Stimulated activated memory B cell treated with anti-CD40 and anti-IgM and Interleukin-4, amounts not matched to agents 10 μg/mL and 1 μg/mL and 100 μg/mL, for 72 hours (primary cell): ENCODE measurements at regions not wholly inside any gene's neighbourhood (a gene's known extent, or its start where the extent isn't known, plus 50 kb on each side); places are given as distances from the start of the nearest gene placed in this dataset.
"Not testable (repeated sequence)": the region's sequence is repeated elsewhere in the genome, so short reads cannot be mapped to it uniquely, and the experiment has no call there.

Experiments used
- ATAC-seq: fragments of 150-1000 bp; cut with Tn5 transposase; 2 replicates; pipeline ENCODE4 v1.10.0; 2021
- H3K27ac Mint-ChIP-seq: one replicate; pipeline ENCODE4 v1.8.0; 2022; ENCODE audit warnings: mild to moderate bottlenecking, mixed read lengths
- H3K27me3 Mint-ChIP-seq: one replicate; pipeline ENCODE4 v1.8.0; 2022; ENCODE audit warnings: mixed read lengths
- H3K36me3 Mint-ChIP-seq: one replicate; pipeline ENCODE4 v1.8.0; 2022; ENCODE audit warnings: mixed read lengths
- H3K4me1 Mint-ChIP-seq: one replicate; pipeline ENCODE4 v1.8.0; 2022; ENCODE audit warnings: mixed read lengths
- H3K4me3 Mint-ChIP-seq: one replicate; pipeline ENCODE4 v1.8.0; 2022; ENCODE audit warnings: mild to moderate bottlenecking, moderate library complexity, mixed read lengths
- H3K9me3 Mint-ChIP-seq: one replicate; pipeline ENCODE4 v1.8.0; 2022; ENCODE audit warnings: mixed read lengths

DNA sequence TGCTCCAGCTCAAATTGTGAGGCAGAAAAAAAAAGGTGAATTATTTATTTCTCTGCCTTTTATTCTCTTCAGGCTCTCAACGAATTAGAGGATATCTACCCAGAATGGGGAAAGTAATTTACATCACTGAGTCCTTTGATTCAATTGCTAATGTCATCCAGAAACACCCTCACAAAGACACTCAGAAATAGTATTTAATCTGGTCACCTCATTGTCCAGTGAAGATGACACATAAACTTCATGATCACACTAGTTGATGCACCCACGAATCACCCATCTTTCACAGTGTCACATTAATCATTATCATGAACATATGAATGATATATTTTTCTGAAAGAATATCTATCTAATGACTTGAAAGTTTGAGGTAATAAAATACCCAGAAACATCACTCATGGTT is 868.5 kb downstream of the BRINP3 start:
- ATAC-seq = no peak
- H3K27me3 Mint-ChIP-seq = no peaks in the 10 kb centered on the region
- H3K4me1 Mint-ChIP-seq = no peaks in the 10 kb centered on the region
- no peaks in the 10 kb centered on the region for H3K9me3 Mint-ChIP-seq
- no peak overlapping the region for H3K4me3 Mint-ChIP-seq
- H3K27ac Mint-ChIP-seq = no peak overlapping the region
- no peaks in the 10 kb centered on the region for H3K36me3 Mint-ChIP-seq

- H3K4me3 Mint-ChIP-seq = no peak overlapping the region
- no peak overlapping the region for H3K27ac Mint-ChIP-seq
- no peaks in the 10 kb centered on the region for H3K36me3 Mint-ChIP-seq
- no peaks in the 10 kb centered on the region for H3K27me3 Mint-ChIP-seq
- no peaks in the 10 kb centered on the region for H3K4me1 Mint-ChIP-seq
- H3K9me3 Mint-ChIP-seq = peaks cover 6% of the 10 kb centered on the region
- ATAC-seq = no peak
These were observed 860.8 kb downstream of the BRINP3 start for GRCh38 chr1:189616893-189617292.

DNA sequence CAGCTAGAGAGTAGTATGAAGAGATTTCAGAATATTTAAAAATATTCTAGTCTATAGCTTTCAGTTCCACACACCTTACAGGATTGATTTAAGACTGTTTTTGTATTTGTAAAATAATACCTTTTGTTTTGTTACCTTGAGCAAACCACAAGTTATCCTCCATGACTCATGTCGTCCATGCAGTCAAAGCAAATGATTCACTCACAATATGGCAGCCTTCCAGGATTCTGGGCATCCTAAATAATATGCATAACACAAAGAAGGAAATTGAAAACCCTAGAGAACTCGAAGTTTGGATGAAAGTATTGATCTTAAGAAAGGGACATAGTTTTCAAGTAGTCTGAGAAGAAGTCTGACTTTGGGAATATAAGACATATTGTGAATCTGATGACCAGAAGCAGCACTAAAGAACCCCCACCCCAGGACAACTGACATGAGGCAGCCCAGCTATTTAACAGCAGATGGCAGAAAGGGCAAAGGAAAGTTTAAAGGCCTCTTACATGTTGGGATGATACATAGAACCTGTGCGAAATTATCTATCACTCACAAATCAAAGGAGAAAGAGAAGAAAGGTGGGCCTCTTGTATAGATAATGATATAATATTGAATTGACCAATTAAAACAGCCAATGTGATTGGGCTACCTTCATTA is 857.9 kb downstream of the BRINP3 start:
- ATAC-seq = no peak
- no peaks in the 10 kb centered on the region for H3K36me3 Mint-ChIP-seq
- no peak overlapping the region for H3K4me3 Mint-ChIP-seq
- H3K27me3 Mint-ChIP-seq = no peaks in the 10 kb centered on the region
- H3K27ac Mint-ChIP-seq = no peak overlapping the region
- H3K4me1 Mint-ChIP-seq = no peaks in the 10 kb centered on the region
- peaks cover 9% of the 10 kb centered on the region for H3K9me3 Mint-ChIP-seq

- Mint-ChIP-seq H3K27me3 (no peaks in the 10 kb centered on the region), H3K4me3 (no peak overlapping the region), H3K9me3 (peaks cover 9% of the 10 kb centered on the region), H3K4me1 (no peaks in the 10 kb centered on the region), H3K27ac (no peak overlapping the region), H3K36me3 (no peaks in the 10 kb centered on the region)
- ATAC-seq = no peak
These were observed 857.2 kb downstream of the BRINP3 start for GRCh38 chr1:189620471-189620870.

GRCh38 chr1:189623336-189623735 is 854.3 kb downstream of the BRINP3 start:
- Mint-ChIP-seq H3K4me1 (no peaks in the 10 kb centered on the region), H3K27ac (no peak overlapping the region), H3K27me3 (no peaks in the 10 kb centered on the region), H3K4me3 (no peak overlapping the region), H3K9me3 (peaks cover 6% of the 10 kb centered on the region), H3K36me3 (no peaks in the 10 kb centered on the region)
- ATAC-seq = no peak

GRCh38 chr1:189627427-189627826 is 850.2 kb downstream of the BRINP3 start:
- no peak overlapping the region for H3K27ac Mint-ChIP-seq
- H3K27me3 Mint-ChIP-seq = no peaks in the 10 kb centered on the region
- ATAC-seq = no peak
- peaks cover 3% of the 10 kb centered on the region for H3K9me3 Mint-ChIP-seq
- no peak overlapping the region for H3K4me3 Mint-ChIP-seq
- no peaks in the 10 kb centered on the region for H3K36me3 Mint-ChIP-seq
- no peaks in the 10 kb centered on the region for H3K4me1 Mint-ChIP-seq

- Mint-ChIP-seq H3K36me3 (no peaks in the 10 kb centered on the region), H3K27ac (no peak overlapping the region), H3K4me1 (no peaks in the 10 kb centered on the region), H3K9me3 (peaks cover 3% of the 10 kb centered on the region), H3K27me3 (no peaks in the 10 kb centered on the region), H3K4me3 (no peak overlapping the region)
- ATAC-seq = no peak
These were observed 848.8 kb downstream of the BRINP3 start for GRCh38 chr1:189628857-189629256.

DNA sequence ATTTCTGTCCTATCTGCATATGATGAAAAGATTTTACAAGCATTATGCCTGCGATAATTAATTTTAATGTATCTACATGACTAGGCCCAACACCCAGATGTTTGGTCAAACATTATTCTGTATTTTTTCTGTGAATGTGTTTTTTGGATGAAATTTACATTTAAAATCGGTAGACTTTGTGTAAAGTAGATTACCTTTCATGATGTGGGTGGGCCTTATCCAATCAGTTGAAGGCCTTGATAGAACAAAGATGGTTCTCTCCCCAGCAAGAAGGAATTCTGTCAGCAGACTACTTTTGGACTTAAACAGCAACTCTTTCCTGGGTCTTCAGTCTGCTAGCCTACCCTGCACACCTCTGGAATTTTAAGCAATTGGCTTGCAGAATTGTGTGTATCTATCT is 844.0 kb downstream of the BRINP3 start:
- no peak overlapping the region for H3K27ac Mint-ChIP-seq
- no peaks in the 10 kb centered on the region for H3K9me3 Mint-ChIP-seq
- H3K4me3 Mint-ChIP-seq = no peak overlapping the region
- no peaks in the 10 kb centered on the region for H3K36me3 Mint-ChIP-seq
- H3K27me3 Mint-ChIP-seq = no peaks in the 10 kb centered on the region
- ATAC-seq = no peak
- no peaks in the 10 kb centered on the region for H3K4me1 Mint-ChIP-seq

GRCh38 chr1:189637041-189637440 is 840.6 kb downstream of the BRINP3 start:
- Mint-ChIP-seq H3K4me1 (no peaks in the 10 kb centered on the region), H3K36me3 (no peaks in the 10 kb centered on the region), H3K27ac (no peak overlapping the region), H3K4me3 (no peak overlapping the region), H3K9me3 (peaks cover 3% of the 10 kb centered on the region), H3K27me3 (no peaks in the 10 kb centered on the region)
- no peak for ATAC-seq

- not testable (repeated sequence) for H3K36me3 Mint-ChIP-seq, H3K27ac Mint-ChIP-seq, H3K4me1 Mint-ChIP-seq, ATAC-seq, H3K27me3 Mint-ChIP-seq, H3K4me3 Mint-ChIP-seq, H3K9me3 Mint-ChIP-seq
These were observed 833.5 kb downstream of the BRINP3 start for GRCh38 chr1:189644156-189644555.

DNA sequence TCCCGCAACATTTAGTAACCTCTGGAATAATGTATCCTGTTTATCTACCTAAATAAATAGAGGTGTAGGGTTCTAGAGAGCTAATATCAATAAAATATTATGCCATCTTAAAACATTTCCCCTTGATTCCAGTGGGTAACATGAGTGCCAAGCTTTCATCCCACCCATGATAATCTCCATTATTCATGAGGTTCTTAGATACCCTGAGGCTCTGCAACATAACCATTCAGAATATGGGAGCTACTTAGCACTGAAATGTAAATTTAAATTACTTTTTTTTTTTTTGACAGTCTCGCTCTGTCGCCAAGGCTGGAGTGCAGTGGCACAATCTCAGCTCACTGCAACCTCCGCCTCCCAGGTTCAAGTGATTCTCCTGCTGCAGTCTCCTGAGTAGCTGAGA is 832.7 kb downstream of the BRINP3 start:
- ATAC-seq = no peak
- H3K27me3 Mint-ChIP-seq = no peaks in the 10 kb centered on the region
- H3K36me3 Mint-ChIP-seq = no peaks in the 10 kb centered on the region
- no peak overlapping the region for H3K4me3 Mint-ChIP-seq
- no peak overlapping the region for H3K27ac Mint-ChIP-seq
- no peaks in the 10 kb centered on the region for H3K4me1 Mint-ChIP-seq
- no peaks in the 10 kb centered on the region for H3K9me3 Mint-ChIP-seq

GRCh38 chr1:189646066-189646465 is 831.6 kb downstream of the BRINP3 start:
- ATAC-seq = no peak
- Mint-ChIP-seq H3K4me1 (no peaks in the 10 kb centered on the region), H3K36me3 (no peaks in the 10 kb centered on the region), H3K27me3 (no peaks in the 10 kb centered on the region), H3K4me3 (no peak overlapping the region), H3K9me3 (no peaks in the 10 kb centered on the region), H3K27ac (no peak overlapping the region)

- no peaks in the 10 kb centered on the region for H3K9me3 Mint-ChIP-seq
- H3K4me1 Mint-ChIP-seq = no peaks in the 10 kb centered on the region
- H3K4me3 Mint-ChIP-seq = no peak overlapping the region
- no peak overlapping the region for H3K27ac Mint-ChIP-seq
- H3K27me3 Mint-ChIP-seq = no peaks in the 10 kb centered on the region
- no peak for ATAC-seq
- no peaks in the 10 kb centered on the region for H3K36me3 Mint-ChIP-seq
These were observed 822.8 kb downstream of the BRINP3 start for GRCh38 chr1:189654906-189655305.

- H3K9me3 Mint-ChIP-seq = no peaks in the 10 kb centered on the region
- H3K36me3 Mint-ChIP-seq = no peaks in the 10 kb centered on the region
- H3K27ac Mint-ChIP-seq = no peak overlapping the region
- no peaks in the 10 kb centered on the region for H3K4me1 Mint-ChIP-seq
- no peak overlapping the region for H3K4me3 Mint-ChIP-seq
- no peak for ATAC-seq
- no peaks in the 10 kb centered on the region for H3K27me3 Mint-ChIP-seq
These were observed 820.8 kb downstream of the BRINP3 start for GRCh38 chr1:189656628-189657530.

DNA sequence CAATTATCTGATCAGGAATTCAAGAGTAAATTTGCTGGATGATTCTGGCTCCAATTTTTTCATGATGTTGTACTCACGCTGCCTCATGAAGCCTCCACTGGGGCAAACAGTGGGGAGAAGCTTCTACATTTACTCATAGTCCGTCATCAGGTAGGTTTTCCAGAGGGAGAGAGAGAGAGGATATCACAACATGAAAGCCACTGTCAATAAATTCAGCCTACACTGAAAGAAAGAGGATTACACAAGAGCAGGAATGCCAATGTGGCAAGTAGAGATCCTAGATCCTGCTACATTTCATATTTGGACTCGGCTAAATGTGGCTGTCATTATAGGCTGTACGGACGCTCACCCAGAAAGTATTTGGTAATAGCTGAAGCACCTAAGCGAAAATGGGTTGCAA is 819.9 kb downstream of the BRINP3 start:
- no peak overlapping the region for H3K4me3 Mint-ChIP-seq

GRCh38 chr1:189658381-189658780 is 819.3 kb downstream of the BRINP3 start:
- peaks cover 3% of the 10 kb centered on the region for H3K9me3 Mint-ChIP-seq
- no peak overlapping the region for H3K4me3 Mint-ChIP-seq
- H3K36me3 Mint-ChIP-seq = no peaks in the 10 kb centered on the region
- H3K27me3 Mint-ChIP-seq = no peaks in the 10 kb centered on the region
- no peaks in the 10 kb centered on the region for H3K4me1 Mint-ChIP-seq
- no peak overlapping the region for H3K27ac Mint-ChIP-seq
- ATAC-seq = no peak

More for the DNA sequence above, 819.9 kb downstream of the BRINP3 start:
- no peaks in the 10 kb centered on the region for H3K4me1 Mint-ChIP-seq
- peaks cover 3% of the 10 kb centered on the region for H3K9me3 Mint-ChIP-seq
- H3K27ac Mint-ChIP-seq = no peak overlapping the region
- H3K27me3 Mint-ChIP-seq = no peaks in the 10 kb centered on the region
- H3K36me3 Mint-ChIP-seq = no peaks in the 10 kb centered on the region
- ATAC-seq = no peak
